ENCODE measurements at regions not wholly inside any gene's neighbourhood (a gene's known extent, or its start where the extent isn't known, plus 50 kb on each side); places are given as distances from the start of the nearest gene placed in this dataset.

- H3K4me1 ChIP-seq (ENCODE audit: control insufficient read depth, insufficient read depth, low read length), result no peaks in the 10 kb centered on the region
- H3K4me3 ChIP-seq (ENCODE audit: low read depth, low read length), result no peak overlapping the region
- H3K9me3 ChIP-seq (ENCODE audit: control insufficient read depth, insufficient read depth, low read depth, low read length), result no peaks in the 10 kb centered on the region
- TF ChIP-seq MYNN (tag by site-specific recombination; IDR thresholded peaks at IDR 0.05; ENCODE audit: borderline replicate concordance) (no peak), ZNF202 (tag by site-specific recombination; IDR thresholded peaks at IDR 0.05; ENCODE audit: borderline replicate concordance) (peak; percentile 66; the same call in 1 of the 2 replicates), INSM2 (tag by site-specific recombination; IDR thresholded peaks at IDR 0.05) (no peak)
- CTCF ChIA-PET, result no interaction called here
- no peaks in the 10 kb centered on the region for H3K36me3 ChIP-seq (ENCODE audit: control insufficient read depth in 2 of 2, insufficient read depth in 1 of 2, low read length in 2 of 2)
- H3K27ac ChIP-seq (ENCODE audit: extremely low read depth, low read depth, low read length), result no peak overlapping the region
- POLR2A ChIA-PET, result no interaction called here
Observed at GRCh38 chr6:67030861-67031260, 1323.8 kb upstream of the EYS start.

DNA sequence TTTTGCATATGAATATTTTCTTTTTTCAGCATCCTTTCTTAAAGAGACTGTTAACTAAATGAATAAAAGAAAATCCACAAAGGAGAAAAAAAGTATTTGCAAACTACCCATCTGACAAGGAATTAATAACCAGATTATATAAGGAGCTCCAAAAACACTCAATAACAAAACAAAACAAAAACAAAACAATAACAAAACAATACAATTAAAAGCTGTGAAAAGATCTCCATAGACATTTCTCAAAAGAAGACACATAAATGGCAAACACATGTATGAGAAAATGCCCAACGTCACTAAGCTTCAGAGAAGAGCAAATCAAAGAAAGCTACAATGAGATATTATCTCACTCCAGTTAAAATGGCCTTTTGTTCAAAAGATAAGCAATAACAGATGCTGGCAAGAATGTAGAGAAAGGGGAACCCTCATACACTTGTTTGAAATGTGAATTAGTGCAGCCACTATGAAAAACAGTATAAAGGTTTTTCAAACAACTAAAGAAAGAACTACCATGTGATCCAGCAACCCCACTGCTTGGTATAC lies 1310.0 kb upstream of the EYS start:
- H3K4me1 ChIP-seq (ENCODE audit: control insufficient read depth, insufficient read depth, low read length), result no peaks in the 10 kb centered on the region
- no peak overlapping the region for H3K4me3 ChIP-seq (ENCODE audit: low read depth, low read length)
- TF ChIP-seq, protein P1, sequence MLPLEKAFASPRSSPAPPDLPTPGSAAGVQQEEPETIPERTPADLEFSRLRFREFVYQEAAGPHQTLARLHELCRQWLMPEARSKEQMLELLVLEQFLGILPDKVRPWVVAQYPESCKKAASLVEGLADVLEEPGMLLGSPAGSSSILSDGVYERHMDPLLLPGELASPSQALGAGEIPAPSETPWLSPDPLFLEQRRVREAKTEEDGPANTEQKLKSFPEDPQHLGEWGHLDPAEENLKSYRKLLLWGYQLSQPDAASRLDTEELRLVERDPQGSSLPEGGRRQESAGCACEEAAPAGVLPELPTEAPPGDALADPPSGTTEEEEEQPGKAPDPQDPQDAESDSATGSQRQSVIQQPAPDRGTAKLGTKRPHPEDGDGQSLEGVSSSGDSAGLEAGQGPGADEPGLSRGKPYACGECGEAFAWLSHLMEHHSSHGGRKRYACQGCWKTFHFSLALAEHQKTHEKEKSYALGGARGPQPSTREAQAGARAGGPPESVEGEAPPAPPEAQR (tag by site-specific recombination; IDR thresholded peaks at IDR 0.05), result no peak
- TF ChIP-seq ZNF24 (tag by site-specific recombination; IDR thresholded peaks at IDR 0.05) (no peak), ZNF623 (tag by site-specific recombination; IDR thresholded peaks at IDR 0.05) (no peak), ZNF423 (tag by site-specific recombination; IDR thresholded peaks at IDR 0.05) (no peak), HOXD13 (CRISPR knock-in tag; IDR thresholded peaks at IDR 0.05; ENCODE audit: borderline replicate concordance) (no peak), ZNF292 (tag by site-specific recombination; IDR thresholded peaks at IDR 0.05; ENCODE audit: borderline replicate concordance, low read depth) (no peak), ZNF26 (tag by site-specific recombination; IDR thresholded peaks at IDR 0.05) (no peak), GFI1B (tag by site-specific recombination; IDR thresholded peaks at IDR 0.05) (no peak), ZNF596 (tag by site-specific recombination; IDR thresholded peaks at IDR 0.05) (no peak), EGR2 (tag by site-specific recombination; IDR thresholded peaks at IDR 0.05; ENCODE audit: low read depth) (no peak), ZNF324 (tag by site-specific recombination; IDR thresholded peaks at IDR 0.05) (no peak), ZFP37 (tag by site-specific recombination; IDR thresholded peaks at IDR 0.05) (no peak), ZNF76 (tag by site-specific recombination; IDR thresholded peaks at IDR 0.05; ENCODE audit: borderline replicate concordance, low read depth) (no peak), ZNF146 (tag by site-specific recombination; IDR thresholded peaks at IDR 0.05) (no peak)
- TF ChIP-seq, protein P2, sequence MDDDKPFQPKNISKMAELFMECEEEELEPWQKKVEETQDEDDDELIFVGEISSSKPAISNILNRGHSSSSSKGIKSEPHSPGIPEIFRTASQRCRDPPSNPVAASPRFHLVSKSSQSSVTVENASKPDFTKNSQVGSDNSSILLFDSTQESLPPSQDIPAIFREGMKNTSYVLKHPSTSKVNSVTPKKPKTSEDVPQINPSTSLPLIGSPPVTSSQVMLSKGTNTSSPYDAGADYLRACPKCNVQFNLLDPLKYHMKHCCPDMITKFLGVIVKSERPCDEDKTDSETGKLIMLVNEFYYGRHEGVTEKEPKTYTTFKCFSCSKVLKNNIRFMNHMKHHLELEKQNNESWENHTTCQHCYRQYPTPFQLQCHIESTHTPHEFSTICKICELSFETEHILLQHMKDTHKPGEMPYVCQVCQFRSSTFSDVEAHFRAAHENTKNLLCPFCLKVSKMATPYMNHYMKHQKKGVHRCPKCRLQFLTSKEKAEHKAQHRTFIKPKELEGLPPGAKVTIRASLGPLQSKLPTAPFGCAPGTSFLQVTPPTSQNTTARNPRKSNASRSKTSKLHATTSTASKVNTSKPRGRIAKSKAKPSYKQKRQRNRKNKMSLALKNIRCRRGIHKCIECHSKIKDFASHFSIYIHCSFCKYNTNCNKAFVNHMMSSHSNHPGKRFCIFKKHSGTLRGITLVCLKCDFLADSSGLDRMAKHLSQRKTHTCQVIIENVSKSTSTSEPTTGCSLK (tag by site-specific recombination; IDR thresholded peaks at IDR 0.05), result no peak
- TF ChIP-seq, protein P3, sequence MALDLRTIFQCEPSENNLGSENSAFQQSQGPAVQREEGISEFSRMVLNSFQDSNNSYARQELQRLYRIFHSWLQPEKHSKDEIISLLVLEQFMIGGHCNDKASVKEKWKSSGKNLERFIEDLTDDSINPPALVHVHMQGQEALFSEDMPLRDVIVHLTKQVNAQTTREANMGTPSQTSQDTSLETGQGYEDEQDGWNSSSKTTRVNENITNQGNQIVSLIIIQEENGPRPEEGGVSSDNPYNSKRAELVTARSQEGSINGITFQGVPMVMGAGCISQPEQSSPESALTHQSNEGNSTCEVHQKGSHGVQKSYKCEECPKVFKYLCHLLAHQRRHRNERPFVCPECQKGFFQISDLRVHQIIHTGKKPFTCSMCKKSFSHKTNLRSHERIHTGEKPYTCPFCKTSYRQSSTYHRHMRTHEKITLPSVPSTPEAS (tag by site-specific recombination; IDR thresholded peaks at IDR 0.05), result no peak
- H3K27ac ChIP-seq (ENCODE audit: extremely low read depth, low read depth, low read length), result no peak overlapping the region
- H3K36me3 ChIP-seq (ENCODE audit: control insufficient read depth in 2 of 2, insufficient read depth in 1 of 2, low read length in 2 of 2), result no peaks in the 10 kb centered on the region
- CTCF ChIA-PET, result no interaction called here
- POLR2A ChIA-PET, result no interaction called here
- H3K9me3 ChIP-seq (ENCODE audit: control insufficient read depth, insufficient read depth, low read depth, low read length), result no peaks in the 10 kb centered on the region

Data from HEK293 (cell line).